HepG2 (cell line): ENCODE measurements at regions not wholly inside any gene's neighbourhood (a gene's known extent, or its start where the extent isn't known, plus 50 kb on each side); places are given as distances from the start of the nearest gene placed in this dataset.

Experiments
- ATAC-seq: fragments of 200-7000 bp; cut with Tn5 transposase; 3 replicates; pipeline ENCODE4 v1.9.1; 2020; ENCODE audit warnings: mild to moderate bottlenecking, moderate library complexity
- BruUV-seq: library from RNA; stranded (reverse); fragments of 400-500 nt; replicated peaks from 2 replicates; lab custom pipeline; 2021; lab: Mats Ljungman, UMichigan
- CTCF ChIA-PET: fragments of 300-600 bp; formaldehyde crosslinking; extraction: SDS; loops from one replicate; lab custom pipeline; 2021; ENCODE audit warnings: low total read pairs, inconsistent platforms, low intra/inter-chr PET ratio; lab: Yijun Ruan, JAX
- POLR2A ChIA-PET: fragments of 350-600 bp; sonication (Branson Sonifier 250); formaldehyde crosslinking; loops from one replicate; lab custom pipeline; 2020; ENCODE audit warnings: antibody characterized with exemption, inconsistent platforms; lab: Yijun Ruan, JAX
- DNase-seq: peaks from one replicate; pipeline ENCODE4 v3.0.0-alpha.2; 2015; ENCODE audit warnings: low spot score
- FAIRE-seq: peaks from 3 replicates; lab custom pipeline; 2011; peaks lifted over from hg19 to GRCh38; lab: Jason Lieb, UNC
- H2AFZ ChIP-seq: one replicate; pipeline ENCODE4 v1.6.1; 2011; ENCODE audit warnings: low read length, inconsistent platforms
- H3K27ac ChIP-seq: fragments of 300-600 bp; 3 replicates; pipeline ENCODE4 v1.8.0; 2011; ENCODE audit warnings: mixed run types, mild to moderate bottlenecking, mixed read lengths, low read length, inconsistent platforms; ENCODE audit not compliant: insufficient read depth; ENCODE audit errors: extremely low read length
- H3K27me3 ChIP-seq, 2 experiments: fragments of 200-600 bp in 1 of 2; 2 replicates in 1 of 2; 3 replicates in 1 of 2; pipeline versions ENCODE4 v1.6.0 to v1.8.0; 2011; ENCODE audit warnings: low read length in 2 of 2, mild to moderate bottlenecking in 2 of 2, moderate library complexity in 2 of 2, inconsistent platforms in 1 of 2; ENCODE audit not compliant: insufficient read depth in 2 of 2, control insufficient read depth in 1 of 2
- H3K36me3 ChIP-seq, 2 experiments: fragments of 200-600 bp in 1 of 2; replicated peaks in 1 of 2; 2 replicates in 1 of 2; 3 replicates in 1 of 2; pipeline versions ENCODE4 v1.5.1 to v1.8.0; 2011; ENCODE audit warnings: low read length in 2 of 2, inconsistent platforms in 1 of 2; ENCODE audit not compliant: insufficient read depth in 2 of 2, control insufficient read depth in 1 of 2
- H3K4me1 ChIP-seq: 2 replicates; pipeline ENCODE4 v1.5.1; 2012; ENCODE audit warnings: low read length, inconsistent platforms; ENCODE audit not compliant: insufficient read depth
- H3K4me2 ChIP-seq: 2 replicates; pipeline ENCODE4 v1.6.0; 2011; ENCODE audit warnings: low read depth, low read length, inconsistent platforms
- H3K4me3 ChIP-seq, 3 experiments: fragments of 200-600 bp in 1 of 3; sonication (generic), shearing (Covaris generic) in 1 of 3; replicated peaks in 1 of 3; 2 replicates each; pipeline ENCODE4 v1.5.1; 2011 to 2016; ENCODE audit warnings: low read length in 3 of 3, inconsistent platforms in 2 of 3, low read depth in 2 of 3, mild to moderate bottlenecking in 2 of 3, control low read depth in 1 of 3, mixed read lengths in 1 of 3; ENCODE audit not compliant: insufficient read depth in 1 of 3
- H3K79me2 ChIP-seq: one replicate; pipeline ENCODE4 v1.6.1; 2011; ENCODE audit warnings: low read length, inconsistent platforms; ENCODE audit not compliant: insufficient read depth
- H3K9ac ChIP-seq: 2 replicates; pipeline ENCODE4 v1.6.0; 2011; ENCODE audit warnings: mild to moderate bottlenecking, low read depth, low read length, inconsistent platforms; ENCODE audit not compliant: insufficient read depth
- H3K9me3 ChIP-seq: 2 replicates; pipeline ENCODE4 v1.5.1; 2012; ENCODE audit warnings: mild to moderate bottlenecking, low read length
- H4K20me1 ChIP-seq: 2 replicates; pipeline ENCODE4 v1.6.0; 2011; ENCODE audit warnings: inconsistent platforms, mild to moderate bottlenecking, low read length, moderate library complexity; ENCODE audit not compliant: insufficient read depth
- CTCF ChIP-seq: sonication (generic); formaldehyde crosslinking; IDR thresholded peaks from 2 replicates; pipeline ENCODE4 v1.5.0; 2020; ENCODE audit warnings: mild to moderate bottlenecking, missing genetic modification reagents, moderate library complexity
- PRDM10 ChIP-seq: sonication (generic); formaldehyde crosslinking; IDR thresholded peaks from 2 replicates; pipeline ENCODE4 v1.4.0; 2020; ENCODE audit warnings: low read depth, missing genetic modification reagents
- STAG1 ChIP-seq: sonication (generic); formaldehyde crosslinking; IDR thresholded peaks from 2 replicates; pipeline ENCODE4 v1.4.0; 2020; ENCODE audit warnings: missing genetic modification reagents
- WGBS: methylation state at CpG from one replicate; pipeline ENCODE4 v1.1.6; 2017; ENCODE audit warnings: low lambda C conversion rate; 5-methylcytosine and 5-hydroxymethylcytosine counted together
- in situ Hi-C: cut with HindIII; loops from 2 replicates; pipeline ENCODE4 v1.10.0; 2017; ENCODE audit warnings: low pct_unique_long_range_greater_than_20kb; ENCODE audit not compliant: extremely low pct_ligation_motif_present
- intact Hi-C: fragments of 100-400 bp; cut with micrococcal nuclease; formaldehyde crosslinking; loops from one replicate; pipeline ENCODE4 v1.10.0; 2022; ENCODE audit not compliant: unreplicated experiment

- WGBS = 24% methylated on average over 7 of the region's 8 CpGs
- Histone ChIP-seq H3K4me2 (no peak overlapping the region), H2AFZ (no peak overlapping the region), H3K79me2 (no peaks in the 10 kb centered on the region), H3K4me3 (no peak overlapping the region), H3K27ac (no peak overlapping the region), H3K9me3 (no peaks in the 10 kb centered on the region), H4K20me1 (no peaks in the 10 kb centered on the region), H3K4me1 (peaks cover 11% of the 10 kb centered on the region), H3K27me3 (peaks cover 1 to 64% of the 10 kb centered on the region in 2 experiments; a peak in 3 of 5 replicates), H3K36me3 (no peaks in the 10 kb centered on the region), H3K9ac (no peak overlapping the region)
- intact Hi-C loops (no loop called here), in situ Hi-C loops (no loop called here)
- BruUV-seq = no TSS peak
- CTCF ChIA-PET = no interaction called here
- TF ChIP-seq PRDM10 = no peak
- TF ChIP-seq STAG1 (CRISPR knock-in tag) = peak; percentile 29; the same call in 1 of the 2 replicates
- TF ChIP-seq CTCF (CRISPR knock-in tag) = peak; percentile 24; the same call in 1 of the 2 replicates
- DNase-seq (no peak), FAIRE-seq (no peak), ATAC-seq (peak; percentile 64)
- POLR2A ChIA-PET = no interaction called here
Measured at GRCh38 chr15:70182858-70183695, 85.4 kb upstream of the TLE3 start.
